Mammary epithelial cell (primary cell): ENCODE measurements at regions not wholly inside any gene's neighbourhood (a gene's known extent, or its start where the extent isn't known, plus 50 kb on each side); places are given as distances from the start of the nearest gene placed in this dataset.

Source experiments
- EZH2 ChIP-seq: IDR thresholded peaks from 2 replicates; pipeline ENCODE4 v1.6.1; 2012; ENCODE audit warnings: low read length, inconsistent platforms, borderline replicate concordance
- TF ChIP-seq, protein P1 (sequence below), 2 donors: IDR thresholded peaks in 1 of 2; conservative IDR thresholded peaks in 1 of 2; 2 replicates each; pipeline ENCODE4 v1.5.1; 2011 to 2012; ENCODE audit warnings: inconsistent platforms in 2 of 2, low read length in 2 of 2, mild to moderate bottlenecking in 2 of 2, control low read depth in 1 of 2, low read depth in 1 of 2; ENCODE audit not compliant: insufficient read depth in 1 of 2; ENCODE audit errors: extremely low read depth in 1 of 2

- TF ChIP-seq EZH2, result no peak
- TF ChIP-seq, protein P1, sequence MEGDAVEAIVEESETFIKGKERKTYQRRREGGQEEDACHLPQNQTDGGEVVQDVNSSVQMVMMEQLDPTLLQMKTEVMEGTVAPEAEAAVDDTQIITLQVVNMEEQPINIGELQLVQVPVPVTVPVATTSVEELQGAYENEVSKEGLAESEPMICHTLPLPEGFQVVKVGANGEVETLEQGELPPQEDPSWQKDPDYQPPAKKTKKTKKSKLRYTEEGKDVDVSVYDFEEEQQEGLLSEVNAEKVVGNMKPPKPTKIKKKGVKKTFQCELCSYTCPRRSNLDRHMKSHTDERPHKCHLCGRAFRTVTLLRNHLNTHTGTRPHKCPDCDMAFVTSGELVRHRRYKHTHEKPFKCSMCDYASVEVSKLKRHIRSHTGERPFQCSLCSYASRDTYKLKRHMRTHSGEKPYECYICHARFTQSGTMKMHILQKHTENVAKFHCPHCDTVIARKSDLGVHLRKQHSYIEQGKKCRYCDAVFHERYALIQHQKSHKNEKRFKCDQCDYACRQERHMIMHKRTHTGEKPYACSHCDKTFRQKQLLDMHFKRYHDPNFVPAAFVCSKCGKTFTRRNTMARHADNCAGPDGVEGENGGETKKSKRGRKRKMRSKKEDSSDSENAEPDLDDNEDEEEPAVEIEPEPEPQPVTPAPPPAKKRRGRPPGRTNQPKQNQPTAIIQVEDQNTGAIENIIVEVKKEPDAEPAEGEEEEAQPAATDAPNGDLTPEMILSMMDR (conservative IDR thresholded peaks at IDR 0.05 in 1 of 2, IDR thresholded peaks at IDR 0.05 in 1 of 2; ENCODE audit: extremely low read depth in 1 of 2, insufficient read depth in 1 of 2, low read depth in 1 of 2, low read length in 2 of 2), result no peak
These were observed 152.6 kb downstream of the SLC16A9 start for GRCh38 chr10:59557052-59557451.
